Lower leg skin (tissue), 3 donors: ENCODE measurements at regions not wholly inside any gene's neighbourhood (a gene's known extent, or its start where the extent isn't known, plus 50 kb on each side); places are given as distances from the start of the nearest gene placed in this dataset.

Experiments used
- POLR2A ChIP-seq, 2 donors: fragments of 450-650 bp; IDR thresholded peaks; one replicate each; pipeline ENCODE4 v1.6.1; 2016 to 2017; ENCODE audit warnings: antibody characterized with exemption in 2 of 2, mild to moderate bottlenecking in 1 of 2, moderate library complexity in 1 of 2
- TF ChIP-seq, protein P1 (sequence below), 3 donors: fragments of 450-650 bp; IDR thresholded peaks; one replicate each; pipeline ENCODE4 v1.5.1; 2016; ENCODE audit warnings: antibody characterized with exemption in 3 of 3, mild to moderate bottlenecking in 3 of 3, moderate library complexity in 2 of 3

DNA sequence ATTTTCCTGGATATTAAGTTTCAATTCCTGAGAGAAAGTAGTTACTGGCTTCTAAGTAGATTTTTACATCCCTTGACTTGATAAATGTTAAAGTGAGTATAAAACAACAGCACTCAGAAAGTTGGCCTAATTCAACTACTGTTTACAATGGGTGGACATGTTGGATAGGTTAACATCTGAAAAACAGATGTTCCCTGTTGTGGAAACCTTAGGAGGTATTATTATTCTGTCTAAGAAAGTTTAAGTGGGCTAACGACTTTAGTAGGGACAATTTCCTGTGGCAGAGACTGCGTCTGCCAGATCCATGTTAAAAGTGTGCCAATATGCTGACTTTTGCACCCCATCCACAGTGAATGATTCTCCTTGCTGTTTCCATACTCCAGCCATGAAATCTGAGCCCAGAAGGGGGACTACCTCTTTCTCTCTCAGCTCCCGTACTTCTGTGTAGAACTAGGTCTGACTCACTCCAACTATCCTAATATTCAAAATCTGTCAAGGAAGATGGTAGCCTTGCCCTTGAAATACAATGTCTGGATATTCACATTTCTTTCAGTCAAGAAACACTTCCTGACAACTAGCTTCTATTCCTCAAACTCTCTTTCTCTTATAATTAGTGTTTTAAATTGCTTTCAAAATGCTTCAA lies 327.5 kb upstream of the HNRNPA3 start:
- TF ChIP-seq POLR2A (IDR thresholded peaks at IDR 0.05), result no peak
- TF ChIP-seq, protein P1, sequence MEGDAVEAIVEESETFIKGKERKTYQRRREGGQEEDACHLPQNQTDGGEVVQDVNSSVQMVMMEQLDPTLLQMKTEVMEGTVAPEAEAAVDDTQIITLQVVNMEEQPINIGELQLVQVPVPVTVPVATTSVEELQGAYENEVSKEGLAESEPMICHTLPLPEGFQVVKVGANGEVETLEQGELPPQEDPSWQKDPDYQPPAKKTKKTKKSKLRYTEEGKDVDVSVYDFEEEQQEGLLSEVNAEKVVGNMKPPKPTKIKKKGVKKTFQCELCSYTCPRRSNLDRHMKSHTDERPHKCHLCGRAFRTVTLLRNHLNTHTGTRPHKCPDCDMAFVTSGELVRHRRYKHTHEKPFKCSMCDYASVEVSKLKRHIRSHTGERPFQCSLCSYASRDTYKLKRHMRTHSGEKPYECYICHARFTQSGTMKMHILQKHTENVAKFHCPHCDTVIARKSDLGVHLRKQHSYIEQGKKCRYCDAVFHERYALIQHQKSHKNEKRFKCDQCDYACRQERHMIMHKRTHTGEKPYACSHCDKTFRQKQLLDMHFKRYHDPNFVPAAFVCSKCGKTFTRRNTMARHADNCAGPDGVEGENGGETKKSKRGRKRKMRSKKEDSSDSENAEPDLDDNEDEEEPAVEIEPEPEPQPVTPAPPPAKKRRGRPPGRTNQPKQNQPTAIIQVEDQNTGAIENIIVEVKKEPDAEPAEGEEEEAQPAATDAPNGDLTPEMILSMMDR (IDR thresholded peaks at IDR 0.05), result no peak
